Naive thymus-derived CD8-positive, alpha-beta T cell (primary cell): ENCODE measurements at regions not wholly inside any gene's neighbourhood (a gene's known extent, or its start where the extent isn't known, plus 50 kb on each side); places are given as distances from the start of the nearest gene placed in this dataset.

Experiments
- ATAC-seq, 2 donors: fragments of 150-1000 bp; cut with Tn5 transposase in 1 of 2; sonication (Bioruptor Pico), chemical (Tn5 transposase) in 1 of 2; 1 replicate in 1 of 2; 2 replicates in 1 of 2; pipeline ENCODE4 v1.10.0; 2021; ENCODE audit warnings: mild to moderate bottlenecking in 2 of 2, moderate library complexity in 2 of 2
- POLR2A ChIA-PET: fragments of 350-600 bp; sonication (Branson Sonifier 250); formaldehyde crosslinking; loops from one replicate; lab custom pipeline; 2021; ENCODE audit warnings: antibody characterized with exemption; lab: Charles Lee
- DNase-seq, 10 donors: peaks; one replicate each; pipeline versions ENCODE4 v3.0.0 to v3.0.0-alpha.2; 2020 to 2022
- H3K27ac Mint-ChIP-seq, 10 donors: one replicate each; pipeline ENCODE4 v1.8.0; 2020 to 2022; ENCODE audit warnings: mild to moderate bottlenecking in 10 of 10, mixed read lengths in 10 of 10, moderate library complexity in 4 of 10, inconsistent platforms in 1 of 10
- H3K27me3 Mint-ChIP-seq, 5 donors: one replicate each; pipeline ENCODE4 v1.8.0; 2021 to 2022; ENCODE audit warnings: mixed read lengths in 5 of 5
- H3K36me3 Mint-ChIP-seq, 3 donors: one replicate each; pipeline ENCODE4 v1.8.0; 2020 to 2022; ENCODE audit warnings: mixed read lengths in 3 of 3, mild to moderate bottlenecking in 2 of 3, inconsistent platforms in 1 of 3
- H3K4me1 Mint-ChIP-seq, 4 donors: one replicate each; pipeline ENCODE4 v1.8.0; 2021 to 2022; ENCODE audit warnings: mixed read lengths in 4 of 4
- H3K4me3 Mint-ChIP-seq, 10 donors: one replicate each; pipeline ENCODE4 v1.8.0; 2020 to 2022; ENCODE audit warnings: mild to moderate bottlenecking in 10 of 10, mixed read lengths in 10 of 10, moderate library complexity in 6 of 10, inconsistent platforms in 1 of 10
- H3K9me3 Mint-ChIP-seq, 9 donors: one replicate each; pipeline ENCODE4 v1.8.0; 2020 to 2022; ENCODE audit warnings: mixed read lengths in 9 of 9, mild to moderate bottlenecking in 3 of 9, inconsistent platforms in 1 of 9, moderate library complexity in 1 of 9

- no peak overlapping the region for H3K4me3 Mint-ChIP-seq
- H3K36me3 Mint-ChIP-seq: no peaks in the 10 kb centered on the region
- H3K4me1 Mint-ChIP-seq: no peaks in the 10 kb centered on the region
- no peaks in the 10 kb centered on the region for H3K27me3 Mint-ChIP-seq
- H3K27ac Mint-ChIP-seq: no peak overlapping the region
- DNase-seq (no peak), ATAC-seq (no peak)
- POLR2A ChIA-PET: no interaction called here
- peaks cover 0 to 12% (median 3%) of the 10 kb centered on the region in 9 donors for H3K9me3 Mint-ChIP-seq
These were observed 491.2 kb upstream of the FLRT2 start for GRCh38 chr14:85038526-85039352.

DNA sequence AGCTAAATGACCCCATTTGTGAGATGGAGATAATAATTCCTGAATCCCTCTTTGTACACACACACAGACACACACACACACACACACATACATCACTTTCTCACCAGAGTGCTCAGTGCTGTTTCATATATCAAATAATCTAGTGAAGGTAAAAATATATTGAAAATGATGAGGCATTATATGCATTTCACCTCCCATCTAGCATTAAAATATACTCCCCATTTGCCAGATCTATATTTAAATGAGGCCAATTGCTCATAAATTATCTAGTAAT is 490.7 kb upstream of the FLRT2 start:
- H3K36me3 Mint-ChIP-seq: no peaks in the 10 kb centered on the region
- H3K4me1 Mint-ChIP-seq: no peaks in the 10 kb centered on the region
- H3K27ac Mint-ChIP-seq: no peak overlapping the region
- H3K27me3 Mint-ChIP-seq: no peaks in the 10 kb centered on the region
- POLR2A ChIA-PET: no interaction called here
- no peak for DNase-seq
- H3K9me3 Mint-ChIP-seq: peaks cover 0 to 12% (median 3%) of the 10 kb centered on the region in 9 donors
- ATAC-seq: no peak
- H3K4me3 Mint-ChIP-seq: no peak overlapping the region

DNA sequence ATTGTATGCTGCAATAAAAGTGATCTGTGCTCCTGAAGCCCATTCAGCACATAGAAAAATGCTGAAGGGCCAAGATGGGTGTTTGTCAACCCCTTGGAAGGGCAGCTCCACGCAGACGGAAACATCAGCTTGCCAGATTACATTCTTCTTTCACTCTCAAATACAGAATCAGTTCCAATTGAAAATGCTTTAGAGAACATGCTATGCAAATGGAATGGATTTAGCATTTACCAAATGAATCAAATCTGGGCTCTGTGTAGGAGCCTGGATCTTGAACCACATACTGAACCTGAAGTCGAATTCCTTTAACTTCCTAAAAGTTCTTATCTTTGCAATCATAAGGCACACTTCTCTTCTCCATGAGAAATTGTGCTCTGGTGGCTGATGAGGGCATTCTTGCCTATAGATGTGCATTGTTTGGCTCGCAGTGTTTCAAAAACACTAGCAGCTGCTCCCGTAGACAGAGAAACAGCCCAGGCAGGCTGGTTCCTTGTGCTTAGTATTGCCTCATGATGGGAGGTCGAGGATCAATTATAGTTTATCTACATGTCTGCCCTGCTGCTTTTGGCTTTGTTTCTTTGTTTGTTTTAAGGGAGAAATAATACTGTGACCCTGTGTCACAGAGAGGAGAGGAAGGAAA is 489.8 kb upstream of the FLRT2 start:
- POLR2A ChIA-PET: no interaction called here
- no peaks in the 10 kb centered on the region for H3K4me1 Mint-ChIP-seq
- no peaks in the 10 kb centered on the region for H3K27me3 Mint-ChIP-seq
- no peak overlapping the region for H3K27ac Mint-ChIP-seq
- H3K36me3 Mint-ChIP-seq: no peaks in the 10 kb centered on the region
- H3K4me3 Mint-ChIP-seq: no peak overlapping the region
- DNase-seq: no peak
- ATAC-seq: no peak
- H3K9me3 Mint-ChIP-seq: peaks cover 0 to 12% (median 3%) of the 10 kb centered on the region in 9 donors

DNA sequence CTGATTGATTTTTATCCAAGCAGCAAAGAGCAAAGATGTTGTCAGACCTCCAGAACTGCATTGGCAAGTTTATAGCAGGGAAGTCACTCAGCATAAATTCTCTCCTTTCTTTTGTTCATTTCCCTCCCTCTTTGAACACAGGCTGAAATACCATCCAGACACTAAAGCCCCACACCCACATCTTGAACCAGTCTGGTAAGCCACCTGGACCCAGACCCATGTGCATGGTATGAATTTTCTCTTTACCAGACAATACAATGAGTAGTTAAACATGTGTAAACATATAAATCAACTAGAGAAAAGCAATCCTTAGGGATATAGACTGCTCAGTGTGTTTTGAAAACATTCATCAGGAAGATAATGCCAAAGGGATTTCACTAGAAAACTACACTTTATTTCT is 488.3 kb upstream of the FLRT2 start:
- ATAC-seq (no peak), DNase-seq (no peak)
- H3K4me1 Mint-ChIP-seq: no peaks in the 10 kb centered on the region
- H3K27ac Mint-ChIP-seq: no peak overlapping the region
- H3K36me3 Mint-ChIP-seq: peaks cover 0 to under 1% (median 0%) of the 10 kb centered on the region in 3 donors
- H3K9me3 Mint-ChIP-seq: peaks cover 0 to 15% (median 3%) of the 10 kb centered on the region in 9 donors
- no peaks in the 10 kb centered on the region for H3K27me3 Mint-ChIP-seq
- POLR2A ChIA-PET: no interaction called here
- no peak overlapping the region for H3K4me3 Mint-ChIP-seq

GRCh38 chr14:85042301-85042700 is 487.6 kb upstream of the FLRT2 start:
- POLR2A ChIA-PET: no interaction called here
- H3K36me3 Mint-ChIP-seq: peaks cover 0 to 7% (median 0%) of the 10 kb centered on the region in 3 donors
- no peak for ATAC-seq

DNA sequence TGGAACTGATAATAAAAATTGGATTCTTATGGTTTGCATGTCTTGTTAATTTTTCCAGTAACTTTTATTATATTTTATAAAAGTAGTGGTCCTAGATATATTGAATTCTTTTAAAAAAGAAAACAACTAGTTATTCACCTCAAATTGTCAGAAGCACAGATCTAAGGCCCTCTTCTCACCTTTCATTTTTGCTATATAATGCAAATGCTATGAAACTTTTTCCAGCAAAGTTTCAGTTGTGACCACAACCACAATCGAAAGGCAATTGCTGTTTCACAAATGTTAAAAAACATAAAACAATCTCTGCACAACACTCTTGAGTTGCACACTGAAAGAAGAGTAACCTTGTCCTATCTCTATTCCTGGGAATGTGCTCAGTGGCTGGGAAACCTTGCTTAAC is 479.8 kb upstream of the FLRT2 start:
- ATAC-seq (no peak), DNase-seq (no peak)
- Mint-ChIP-seq H3K9me3 (peaks cover 9 to 44% (median 19%) of the 10 kb centered on the region in 9 donors), H3K27ac (no peak overlapping the region), H3K27me3 (no peaks in the 10 kb centered on the region), H3K4me1 (no peaks in the 10 kb centered on the region), H3K36me3 (peaks cover 0 to 11% (median 0%) of the 10 kb centered on the region in 3 donors), H3K4me3 (no peak overlapping the region)
- POLR2A ChIA-PET: no interaction called here

More at GRCh38 chr14:85042301-85042700, 487.6 kb upstream of the FLRT2 start:
- Mint-ChIP-seq H3K9me3 (peaks cover 0 to 20% (median 6%) of the 10 kb centered on the region in 9 donors), H3K4me3 (no peak overlapping the region), H3K4me1 (no peaks in the 10 kb centered on the region), H3K27me3 (no peaks in the 10 kb centered on the region), H3K27ac (no peak overlapping the region)
- DNase-seq: no peak

- DNase-seq (no peak), ATAC-seq (no peak)
- no peaks in the 10 kb centered on the region for H3K4me1 Mint-ChIP-seq
- H3K27me3 Mint-ChIP-seq: no peaks in the 10 kb centered on the region
- H3K9me3 Mint-ChIP-seq: peaks cover 11 to 40% (median 22%) of the 10 kb centered on the region in 9 donors
- peaks cover 0 to under 1% (median 0%) of the 10 kb centered on the region in 3 donors for H3K36me3 Mint-ChIP-seq
- no peak overlapping the region for H3K27ac Mint-ChIP-seq
- H3K4me3 Mint-ChIP-seq: no peak overlapping the region
- POLR2A ChIA-PET: no interaction called here
These were observed 477.3 kb upstream of the FLRT2 start for GRCh38 chr14:85052646-85053045.

GRCh38 chr14:85054178-85054577 is 475.8 kb upstream of the FLRT2 start:
- Mint-ChIP-seq H3K27me3 (no peaks in the 10 kb centered on the region), H3K4me3 (no peak overlapping the region), H3K36me3 (no peaks in the 10 kb centered on the region), H3K4me1 (no peaks in the 10 kb centered on the region), H3K27ac (no peak overlapping the region), H3K9me3 (peaks cover 11 to 39% (median 22%) of the 10 kb centered on the region in 9 donors)
- no peak for DNase-seq
- POLR2A ChIA-PET: no interaction called here
- no peak for ATAC-seq

DNA sequence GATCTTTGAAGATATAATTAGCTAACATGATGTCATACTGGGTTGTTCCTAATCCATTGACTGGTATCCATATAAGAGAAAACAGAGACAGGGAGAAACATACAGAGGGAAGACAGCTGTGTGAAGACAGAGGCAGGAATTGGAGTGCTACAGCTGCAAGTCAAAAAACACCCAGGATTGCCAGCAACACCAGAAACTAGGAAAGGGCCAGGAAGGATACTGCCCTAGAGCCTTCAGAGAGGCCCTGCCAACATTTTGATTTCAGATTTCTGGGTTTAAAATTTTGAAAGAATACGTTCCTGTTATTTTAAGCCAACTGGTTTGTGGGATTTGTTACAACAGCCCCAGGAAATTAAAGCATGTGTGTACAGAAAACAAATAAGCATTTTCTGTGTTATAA is 473.7 kb upstream of the FLRT2 start:
- Mint-ChIP-seq H3K9me3 (peaks cover 14 to 39% (median 23%) of the 10 kb centered on the region in 9 donors), H3K36me3 (no peaks in the 10 kb centered on the region), H3K27me3 (no peaks in the 10 kb centered on the region), H3K4me1 (no peaks in the 10 kb centered on the region), H3K27ac (no peak overlapping the region), H3K4me3 (no peak overlapping the region)
- DNase-seq (no peak), ATAC-seq (no peak)
- POLR2A ChIA-PET: no interaction called here

GRCh38 chr14:85057221-85057620 is 472.7 kb upstream of the FLRT2 start:
- Mint-ChIP-seq H3K27ac (no peak overlapping the region), H3K4me1 (no peaks in the 10 kb centered on the region), H3K9me3 (peaks cover 13 to 33% (median 24%) of the 10 kb centered on the region in 9 donors), H3K4me3 (no peak overlapping the region), H3K36me3 (no peaks in the 10 kb centered on the region), H3K27me3 (no peaks in the 10 kb centered on the region)
- DNase-seq (no peak), ATAC-seq (no peak)
- POLR2A ChIA-PET: no interaction called here

GRCh38 chr14:85058150-85058549 is 471.8 kb upstream of the FLRT2 start:
- Mint-ChIP-seq H3K4me1 (no peaks in the 10 kb centered on the region), H3K4me3 (no peak overlapping the region), H3K9me3 (peaks cover 11 to 31% (median 25%) of the 10 kb centered on the region in 9 donors), H3K36me3 (no peaks in the 10 kb centered on the region), H3K27me3 (no peaks in the 10 kb centered on the region), H3K27ac (no peak overlapping the region)
- ATAC-seq: no peak
- POLR2A ChIA-PET: no interaction called here
- DNase-seq: no peak

GRCh38 chr14:85060121-85060520 is 469.8 kb upstream of the FLRT2 start:
- Mint-ChIP-seq H3K4me1 (no peaks in the 10 kb centered on the region), H3K9me3 (peaks cover 0 to 29% (median 11%) of the 10 kb centered on the region in 9 donors), H3K36me3 (no peaks in the 10 kb centered on the region), H3K27me3 (no peaks in the 10 kb centered on the region), H3K27ac (no peak overlapping the region), H3K4me3 (no peak overlapping the region)
- DNase-seq (no peak), ATAC-seq (no peak)
- POLR2A ChIA-PET: no interaction called here

DNA sequence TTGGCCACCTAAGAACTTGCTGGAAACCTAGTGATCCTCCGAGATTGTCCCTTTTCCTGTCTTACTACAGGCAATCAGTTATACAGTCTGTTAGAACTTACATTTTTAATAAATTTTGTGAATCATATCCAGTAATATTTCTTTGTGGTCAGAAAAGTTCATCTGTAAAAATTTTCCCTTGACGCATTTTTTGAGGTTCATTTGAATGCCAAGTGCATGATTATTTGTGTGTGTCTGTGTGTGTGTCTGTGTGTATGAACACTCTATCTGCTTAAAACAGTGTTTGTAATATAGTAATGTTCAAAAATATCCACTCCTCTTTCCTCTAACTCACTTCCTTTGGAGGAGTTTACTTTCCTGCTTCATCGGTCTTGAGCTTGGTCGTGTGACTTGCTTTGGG is 468.7 kb upstream of the FLRT2 start:
- Mint-ChIP-seq H3K9me3 (peaks cover 0 to 23% (median 6%) of the 10 kb centered on the region in 9 donors), H3K4me3 (no peak overlapping the region), H3K4me1 (no peaks in the 10 kb centered on the region), H3K27me3 (no peaks in the 10 kb centered on the region), H3K27ac (no peak overlapping the region), H3K36me3 (no peaks in the 10 kb centered on the region)
- DNase-seq: no peak
- no peak for ATAC-seq
- POLR2A ChIA-PET: no interaction called here
